GM19452 (cell line): ENCODE measurements at regions not wholly inside any gene's neighbourhood (a gene's known extent, or its start where the extent isn't known, plus 50 kb on each side); places are given as distances from the start of the nearest gene placed in this dataset.

Experiments
- ATAC-seq: cut with Tn5 transposase; IDR thresholded peaks from one replicate; pipeline ENCODE4 v1.9.1; 2021; ENCODE audit not compliant: unreplicated experiment

DNA sequence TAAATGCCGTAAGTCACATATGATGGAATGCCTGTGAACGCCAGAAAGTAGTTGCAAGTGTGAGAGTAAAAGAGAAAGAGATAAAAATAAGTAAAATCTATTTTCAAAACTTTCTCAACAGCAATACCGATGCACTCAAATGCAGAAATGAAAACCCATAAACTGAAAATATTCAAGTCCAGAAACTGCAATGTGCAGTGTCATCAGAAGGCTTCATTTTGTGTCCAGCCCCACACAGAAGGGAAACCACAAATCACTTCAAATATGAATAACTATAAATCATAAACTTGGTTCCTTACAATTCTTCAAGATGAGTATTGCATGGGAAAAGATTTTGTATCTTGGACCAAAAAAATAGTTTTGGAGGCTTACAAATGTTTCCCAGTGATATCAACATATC is 375.2 kb upstream of the ANO5 start:
- no peak for ATAC-seq

DNA sequence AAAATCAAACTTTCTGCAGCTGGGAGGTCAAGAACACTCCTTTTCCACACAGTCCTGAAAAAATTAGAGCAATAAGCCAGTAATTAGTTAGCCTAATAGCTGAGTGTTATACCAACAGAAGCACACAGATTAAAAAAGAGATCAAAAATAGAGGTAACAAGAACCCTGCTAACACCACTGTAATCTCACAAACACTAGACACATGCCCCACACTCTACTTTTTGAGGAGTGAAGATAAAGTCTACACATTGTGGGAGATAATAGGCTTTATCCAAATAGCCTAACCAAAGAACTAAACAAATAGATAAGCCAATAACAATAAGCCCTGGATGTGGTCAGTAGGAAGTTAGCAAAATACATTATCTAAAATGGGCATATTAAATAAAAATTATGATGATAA is 372.7 kb upstream of the ANO5 start:
- no peak for ATAC-seq

DNA sequence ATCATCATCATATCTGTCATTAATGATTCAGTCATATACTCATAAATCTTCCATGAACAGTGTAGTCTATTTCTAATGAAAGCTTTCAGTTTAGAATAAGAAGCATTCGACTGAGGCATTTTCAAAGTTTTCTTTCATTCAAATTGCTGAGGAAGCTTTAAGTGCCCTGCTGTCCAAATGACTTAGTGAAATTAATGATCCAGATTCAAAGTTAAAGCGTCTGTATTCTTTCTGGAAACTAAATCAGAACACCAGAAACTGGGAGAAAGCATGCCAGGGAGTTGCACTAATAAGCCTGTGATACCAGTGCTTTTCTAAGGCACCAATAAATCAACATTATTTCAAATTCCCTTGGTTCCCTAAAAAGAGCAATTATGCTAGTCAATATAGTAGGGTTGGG is 367.8 kb upstream of the ANO5 start:
- ATAC-seq = no peak

DNA sequence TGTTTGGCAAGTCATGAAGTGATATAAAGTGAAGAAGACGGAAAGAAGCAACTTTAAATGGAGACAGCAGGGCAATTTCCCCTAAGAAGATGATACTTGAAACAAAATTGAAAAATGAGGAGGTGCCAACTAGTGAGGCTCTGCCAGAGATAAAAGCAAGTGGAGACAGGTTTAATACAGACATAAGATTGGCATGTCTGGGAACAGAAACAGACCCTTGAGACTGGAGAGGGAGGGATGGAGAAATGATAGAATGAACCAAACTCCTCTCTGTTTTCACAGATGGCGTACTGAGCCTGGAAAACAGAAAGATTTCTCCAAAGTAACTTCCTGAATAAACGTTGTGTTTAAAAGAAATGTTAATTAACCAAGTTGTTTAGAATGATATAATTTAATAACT is 354.5 kb upstream of the ANO5 start:
- no peak for ATAC-seq

DNA sequence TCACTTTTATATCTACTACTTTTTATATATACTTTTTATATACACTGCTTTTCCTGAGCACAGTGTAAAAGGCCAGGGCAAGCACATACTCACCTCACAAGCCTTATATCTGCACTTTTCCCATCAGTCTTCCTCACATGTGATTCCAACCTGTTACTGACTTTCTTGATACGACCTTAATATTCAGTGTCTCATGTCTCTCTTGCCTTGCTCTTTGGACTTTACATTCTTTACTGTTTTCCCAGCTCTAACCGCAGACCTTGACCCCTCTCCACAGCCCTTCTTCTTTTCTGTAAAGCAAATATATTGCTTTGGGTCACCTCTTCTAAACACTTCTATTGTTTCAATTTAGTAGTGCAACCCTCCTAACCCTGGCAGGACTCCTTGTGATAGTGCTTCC is 353.1 kb upstream of the ANO5 start:
- ATAC-seq = no peak

DNA sequence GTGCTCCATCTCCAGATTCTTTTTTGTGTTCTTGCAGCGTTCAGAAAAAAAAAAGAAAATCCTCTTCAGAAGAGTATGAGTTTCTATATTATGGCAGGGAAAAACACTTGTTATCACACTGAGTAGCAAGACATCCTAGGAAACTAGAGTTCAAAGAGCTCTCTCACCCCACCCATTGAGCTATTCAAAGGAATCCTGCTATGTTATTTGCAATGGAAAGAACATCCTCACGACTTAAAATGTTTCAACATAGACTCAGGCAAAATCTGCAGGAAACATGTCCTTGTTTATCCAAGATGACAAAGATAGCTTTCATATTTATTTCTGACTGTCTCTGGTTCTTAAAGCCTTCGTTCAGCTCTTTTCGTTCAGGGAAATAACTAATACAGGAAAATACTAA is 331.6 kb upstream of the ANO5 start:
- ATAC-seq = no peak

DNA sequence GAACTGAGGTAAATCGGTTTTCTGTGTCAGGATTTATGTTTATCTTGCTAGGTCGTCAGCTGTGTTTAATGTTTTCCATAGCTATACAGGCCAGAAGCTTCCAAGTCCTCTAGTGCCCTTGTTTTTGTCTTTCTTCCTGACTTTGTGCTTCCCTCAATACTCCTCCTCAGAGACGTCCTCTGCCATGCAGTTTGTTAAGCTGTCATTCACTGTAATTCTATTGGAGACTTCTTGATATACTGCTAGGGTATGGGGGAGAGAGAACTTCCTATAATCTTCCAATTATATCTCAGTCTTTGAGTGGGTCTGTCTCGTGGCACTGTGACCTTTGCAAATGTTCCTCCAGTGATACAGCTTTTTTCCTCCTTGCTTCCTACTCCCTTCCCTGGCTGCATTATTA is 327.3 kb upstream of the ANO5 start:
- no peak for ATAC-seq

DNA sequence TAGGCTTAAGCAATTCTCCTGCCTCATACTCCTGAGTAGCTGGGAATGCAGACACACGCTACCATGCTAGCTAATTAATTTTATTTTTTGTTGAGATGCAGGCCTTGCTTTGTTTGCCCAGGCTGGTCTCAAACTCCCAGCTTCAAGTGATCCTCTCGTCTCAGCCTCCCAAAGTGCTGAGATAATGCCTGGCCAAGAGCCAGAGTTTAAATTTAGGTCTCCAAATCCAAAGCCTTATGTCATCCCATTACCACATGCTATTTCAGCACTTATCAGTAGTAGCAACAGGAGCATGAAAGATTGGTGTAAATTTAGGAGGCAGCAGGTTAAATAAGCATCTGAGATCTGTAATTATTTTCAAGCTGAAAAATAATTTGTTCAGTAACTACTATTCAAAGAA is 326.1 kb upstream of the ANO5 start:
- ATAC-seq = no peak

DNA sequence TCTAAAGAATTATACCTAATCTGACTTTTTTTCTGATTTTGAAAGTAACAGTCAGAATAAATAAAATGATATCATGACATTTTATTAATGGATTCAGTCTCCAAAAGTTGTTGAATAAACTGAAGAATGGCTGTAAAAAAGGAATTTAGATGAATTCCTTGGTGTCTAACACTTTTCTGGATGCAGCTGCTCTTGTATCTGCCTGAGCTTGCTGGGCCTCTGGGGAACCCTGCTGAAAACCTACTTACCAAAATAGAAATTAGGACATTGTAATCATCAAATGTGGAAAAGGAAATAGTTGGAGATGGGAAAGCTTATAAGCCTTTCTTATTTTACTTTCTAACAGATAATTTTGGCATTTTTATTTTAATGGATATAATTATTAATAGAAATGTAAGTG is 315.7 kb upstream of the ANO5 start:
- no peak for ATAC-seq

DNA sequence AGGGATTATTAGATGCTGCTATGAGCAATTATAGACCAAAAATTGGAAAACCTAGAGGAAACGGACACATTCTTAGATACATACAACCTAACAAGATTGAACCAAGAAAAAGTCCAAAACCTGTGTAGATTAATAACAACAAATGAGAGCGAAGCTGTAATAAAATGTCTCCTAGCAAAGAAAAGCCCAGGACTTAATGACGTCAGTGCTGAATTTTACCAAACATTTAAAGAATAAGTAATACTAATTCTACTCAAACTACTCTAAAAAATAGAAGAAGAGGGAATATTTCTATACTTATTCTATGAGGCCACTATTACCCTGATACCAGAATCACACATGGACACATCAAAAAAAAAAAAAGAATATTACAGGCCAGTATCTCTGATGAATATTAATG is 309.5 kb upstream of the ANO5 start:
- no peak for ATAC-seq

DNA sequence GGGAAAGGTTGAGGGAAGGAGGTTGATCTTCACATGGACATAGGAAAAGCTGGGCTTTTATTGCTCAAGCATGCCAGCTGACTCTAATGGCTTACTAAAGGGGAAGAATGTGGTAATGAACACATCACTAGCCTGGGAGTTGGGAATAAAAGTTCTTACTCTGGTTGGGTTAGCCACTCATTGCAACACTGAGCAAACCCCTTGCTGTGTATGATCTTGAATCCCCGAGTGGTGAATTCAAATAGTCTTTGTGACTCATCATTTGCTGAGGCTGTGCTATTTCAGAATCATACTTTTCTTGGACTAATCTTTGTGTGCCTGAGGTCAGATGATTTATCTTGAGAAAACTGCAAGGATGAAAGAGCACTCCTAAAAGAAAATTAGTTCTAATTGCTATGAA is 304.1 kb upstream of the ANO5 start:
- ATAC-seq = no peak

DNA sequence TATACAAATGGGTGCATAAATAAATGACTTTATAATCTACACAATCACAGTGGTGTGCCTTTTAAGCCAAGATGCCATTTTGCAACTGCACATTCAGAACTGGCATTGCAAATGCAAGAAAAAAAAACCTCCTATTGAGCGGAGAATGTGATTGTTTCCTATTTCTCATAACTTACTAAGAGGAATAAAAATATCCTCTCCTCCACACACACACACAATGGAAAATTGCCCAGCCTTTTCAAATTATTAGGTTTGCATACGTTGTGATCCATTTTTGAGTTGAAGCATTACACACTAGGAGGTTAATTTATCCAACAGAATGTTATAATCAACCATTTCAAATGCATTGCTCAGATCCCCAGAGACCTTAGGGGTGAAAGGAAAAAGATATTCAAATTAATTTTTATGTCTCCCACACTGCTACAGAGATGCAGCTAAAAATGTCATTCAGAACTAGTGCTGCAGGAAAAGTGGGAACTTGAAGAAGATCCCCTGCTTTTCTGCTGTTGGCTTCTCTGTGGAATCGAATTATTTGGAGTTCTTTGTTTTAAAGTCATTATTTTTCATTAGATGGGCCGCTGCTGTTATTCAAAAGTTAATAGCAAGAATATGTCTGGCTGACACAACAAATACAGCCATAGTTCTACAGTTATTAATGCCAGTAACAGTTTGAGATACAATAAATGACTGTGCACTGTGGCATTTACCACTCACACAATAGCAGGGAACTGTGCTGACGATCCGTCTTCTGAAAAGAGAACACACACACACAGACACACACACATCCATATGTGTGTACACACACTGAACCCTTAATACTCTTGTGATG is 299.9 kb upstream of the ANO5 start:
- ATAC-seq = no peak

DNA sequence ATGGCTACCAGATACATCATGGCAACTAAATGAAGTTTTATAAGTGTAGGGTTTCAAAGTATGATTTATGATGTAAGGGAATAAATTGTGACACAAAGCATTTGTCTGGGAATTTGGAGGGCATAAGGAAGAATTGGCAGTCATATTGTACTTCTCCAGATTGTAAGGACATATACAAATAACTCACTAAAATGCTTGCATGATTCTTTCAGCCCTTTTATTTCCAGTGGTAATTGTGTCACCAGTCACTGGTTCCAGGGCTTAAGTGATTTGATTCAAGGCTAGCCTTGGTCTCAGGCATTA is 299.4 kb upstream of the ANO5 start:
- no peak for ATAC-seq

DNA sequence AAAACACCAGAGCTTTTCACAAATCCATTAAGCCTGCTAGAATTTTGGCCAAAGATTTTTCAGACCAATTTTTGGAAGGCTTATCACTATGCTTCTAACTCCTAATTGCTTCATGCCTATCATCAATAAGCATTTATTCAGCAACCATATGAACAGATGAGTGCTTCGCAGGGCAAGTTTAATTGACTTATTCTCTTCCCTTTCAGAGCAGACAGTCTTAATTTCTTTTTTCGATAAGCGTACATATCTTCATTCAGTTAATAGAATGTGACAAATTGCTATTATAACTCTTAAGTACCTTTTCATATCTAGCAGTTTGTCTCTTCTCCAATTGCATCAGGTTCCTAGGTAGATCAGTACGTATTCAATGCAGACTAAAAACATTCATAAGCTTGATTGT is 298.4 kb upstream of the ANO5 start:
- ATAC-seq = no peak

DNA sequence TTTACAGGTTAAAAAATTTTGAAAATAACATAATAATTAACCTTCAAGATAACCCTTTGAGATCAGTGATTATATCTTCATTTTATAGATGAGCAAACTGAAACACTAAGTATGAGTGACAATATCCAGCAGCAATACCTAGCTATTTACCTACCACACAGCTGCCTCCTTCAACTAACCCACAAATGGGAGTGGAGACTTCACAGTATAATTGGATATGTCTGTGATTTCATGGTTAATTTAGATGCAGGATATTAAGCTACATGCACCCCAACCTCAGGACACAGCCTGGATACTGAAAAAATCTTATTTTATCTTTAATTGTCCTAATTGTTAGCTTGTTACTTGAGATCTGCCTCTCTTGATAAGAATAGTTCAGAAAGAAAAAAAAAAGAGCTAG is 297.2 kb upstream of the ANO5 start:
- no peak for ATAC-seq

DNA sequence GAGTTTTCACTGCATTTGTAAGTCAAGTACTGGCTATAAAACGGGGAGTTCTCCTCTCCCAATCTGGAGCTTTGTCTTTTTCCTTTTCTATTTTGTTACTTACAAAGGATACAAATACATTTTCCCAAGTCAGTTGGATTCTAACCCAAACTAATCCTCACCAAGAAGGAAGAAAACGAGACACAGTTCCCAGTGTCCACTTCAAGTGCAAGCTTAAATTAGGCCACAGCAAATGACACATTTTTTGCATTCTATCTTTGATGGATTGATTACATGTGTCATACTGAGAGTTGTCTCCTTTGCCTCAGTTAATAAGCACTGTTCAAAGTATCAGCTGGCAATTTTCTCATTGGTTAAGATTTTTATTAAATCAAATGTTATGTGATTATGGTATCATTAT is 296.7 kb upstream of the ANO5 start:
- no peak for ATAC-seq

DNA sequence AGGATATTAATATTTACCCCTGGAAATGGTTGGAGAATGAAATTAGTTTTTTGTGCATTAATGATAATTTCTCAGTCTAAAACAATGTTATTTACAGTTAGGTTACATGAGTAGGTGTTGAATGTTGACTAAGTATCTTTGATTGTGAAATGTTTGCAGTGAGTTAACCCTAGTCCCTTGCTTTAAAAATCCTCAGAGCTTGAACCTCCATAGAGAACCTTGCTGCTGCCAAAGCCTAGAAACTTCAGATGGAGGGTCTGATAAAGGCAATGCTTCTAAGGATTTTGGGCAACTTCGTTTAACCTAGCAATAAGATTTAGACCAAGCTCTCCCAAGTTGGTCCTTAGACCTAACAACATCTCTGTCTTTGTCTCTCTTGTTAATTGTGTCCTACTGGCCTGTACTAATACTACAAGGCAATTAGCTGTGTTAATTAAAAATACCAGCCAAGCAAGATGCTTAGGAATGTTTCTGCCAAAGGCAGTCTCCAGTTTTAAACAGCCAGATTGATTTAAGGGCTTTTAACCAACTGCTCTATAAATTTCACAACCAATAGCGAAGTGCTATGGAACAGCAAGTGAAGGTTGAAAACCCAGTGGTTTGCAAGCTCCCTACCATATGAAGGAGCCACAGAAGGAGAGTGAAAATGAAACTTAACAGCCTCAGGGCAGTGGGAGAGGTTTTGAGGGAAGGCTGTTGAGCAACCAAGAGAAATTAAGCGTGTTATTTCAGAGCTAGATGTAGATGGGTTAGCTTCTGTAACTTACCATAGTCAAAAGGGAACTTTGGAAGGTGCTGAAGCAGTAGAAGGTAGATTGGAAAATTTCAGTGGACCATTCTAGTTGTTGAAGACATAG is 295.9 kb upstream of the ANO5 start:
- ATAC-seq = no peak

DNA sequence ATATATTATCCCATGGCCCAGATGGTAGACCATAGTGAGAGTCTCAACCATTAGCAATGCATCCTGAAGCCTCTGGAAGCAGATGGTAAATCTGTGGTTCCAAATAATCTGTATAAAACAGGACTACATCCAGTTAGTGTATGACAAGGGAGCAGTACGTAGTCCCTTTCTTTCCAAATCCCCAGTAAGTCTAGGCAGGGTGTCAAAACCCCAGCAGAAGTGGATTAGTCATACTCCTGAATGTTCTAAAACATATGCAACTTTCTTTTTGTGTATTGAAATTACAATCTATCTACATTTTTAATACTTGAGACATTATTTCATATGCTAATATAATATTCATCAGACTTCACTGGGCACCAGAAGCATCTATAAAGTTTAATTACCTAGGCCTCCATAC is 295.1 kb upstream of the ANO5 start:
- ATAC-seq = no peak

DNA sequence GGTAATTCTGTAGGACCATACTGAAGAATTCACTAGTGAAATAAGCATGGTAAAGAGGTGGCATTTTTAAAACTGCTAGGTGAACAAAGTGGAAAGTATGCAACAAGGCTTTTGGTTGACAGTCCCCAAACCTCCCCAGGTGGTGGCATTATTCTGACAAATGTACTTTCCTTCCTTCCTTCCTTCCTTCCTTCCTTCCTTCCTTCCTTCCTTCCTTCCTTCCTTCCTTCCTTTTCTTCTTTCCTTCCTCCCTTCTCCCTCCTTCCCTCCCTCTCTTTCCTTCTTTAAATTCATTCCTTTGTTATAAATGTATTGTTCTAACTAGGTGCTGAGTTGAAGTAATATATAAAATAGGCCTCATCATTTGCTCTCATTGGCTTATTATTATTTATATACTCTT is 284.7 kb upstream of the ANO5 start:
- no peak for ATAC-seq

DNA sequence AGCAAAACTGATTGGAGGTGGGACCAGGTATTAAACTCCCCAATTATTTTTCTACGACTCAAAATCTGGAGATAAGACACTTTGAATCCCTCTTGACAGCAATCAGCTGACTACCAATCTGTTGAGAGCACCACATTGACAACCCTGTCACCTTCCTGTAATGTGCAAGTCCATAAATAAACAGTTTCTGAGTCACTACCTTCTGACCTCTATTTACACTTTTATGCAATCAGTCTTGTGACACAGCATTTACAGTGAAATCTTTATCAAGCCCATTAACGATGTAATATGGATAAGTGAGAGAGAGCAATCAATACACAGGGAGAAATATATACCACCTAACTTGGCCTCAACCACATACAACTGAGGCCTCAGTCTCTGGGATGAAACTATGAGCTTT is 283.7 kb upstream of the ANO5 start:
- ATAC-seq = no peak

DNA sequence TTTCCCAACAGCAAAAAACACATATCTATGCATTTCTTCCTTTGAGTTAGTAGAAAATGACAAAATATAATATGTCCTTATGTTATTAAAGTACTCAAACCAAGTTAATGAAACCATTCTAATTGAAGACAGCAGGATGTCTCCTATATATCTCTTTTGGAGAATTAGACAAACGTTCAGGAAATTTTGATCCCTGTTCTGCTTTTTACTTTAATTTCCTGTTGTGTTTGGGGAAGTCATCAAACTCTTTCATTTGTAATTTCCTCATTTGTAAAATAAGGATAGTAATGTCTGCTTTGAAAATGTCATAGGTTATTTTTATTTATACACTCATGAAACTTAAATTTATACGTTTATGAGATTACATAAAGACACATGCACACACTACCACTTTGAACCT is 281.8 kb upstream of the ANO5 start:
- ATAC-seq = no peak

DNA sequence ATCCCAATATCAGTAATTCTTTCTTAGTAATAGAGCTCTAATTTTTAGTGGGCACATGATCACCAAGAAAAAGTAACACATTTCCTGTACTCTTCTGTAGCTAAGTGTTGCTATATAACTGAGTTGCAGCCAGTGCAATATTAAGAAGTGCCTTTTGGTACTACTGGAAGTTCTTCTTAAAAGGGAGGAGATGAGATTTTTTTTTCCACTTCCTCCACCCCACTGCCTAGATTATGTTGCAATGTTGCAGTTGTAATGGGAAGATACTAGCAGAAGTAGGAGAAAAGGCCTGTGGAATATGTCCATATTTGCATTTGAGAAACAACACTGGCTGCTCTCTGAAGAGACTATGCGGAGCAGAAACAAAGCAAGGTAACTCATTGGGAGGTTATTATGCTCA is 280.6 kb upstream of the ANO5 start:
- ATAC-seq = no peak

DNA sequence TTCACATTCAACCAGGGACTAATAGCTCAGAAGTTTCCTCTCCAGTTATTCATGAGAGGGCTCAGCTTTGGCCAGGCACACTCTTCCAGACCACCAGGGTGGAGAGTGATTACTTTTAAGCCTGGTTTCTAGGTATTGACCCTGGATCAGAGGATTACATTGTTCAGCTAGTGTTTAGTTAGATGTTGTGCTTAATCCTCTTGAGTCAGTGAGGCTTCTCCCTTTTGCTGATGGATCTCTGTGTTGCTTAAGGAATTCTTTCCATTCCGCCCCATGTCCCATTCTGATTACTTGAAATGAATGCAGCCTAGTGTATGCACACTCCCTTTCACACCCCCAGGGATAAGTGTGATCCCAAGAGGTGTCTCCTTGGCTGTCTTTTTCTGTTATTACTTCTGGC is 271.7 kb upstream of the ANO5 start:
- ATAC-seq = no peak
